Erythroblast (primary cell): ENCODE measurements at regions not wholly inside any gene's neighbourhood (a gene's known extent, or its start where the extent isn't known, plus 50 kb on each side); places are given as distances from the start of the nearest gene placed in this dataset.

ENCODE experiments used
- GATA1 ChIP-seq: IDR thresholded peaks from 2 replicates; pipeline ENCODE4 v1.6.1; 2011; ENCODE audit warnings: low read depth, mild to moderate bottlenecking, control low read depth, low read length, moderate library complexity
- POLR2A ChIP-seq: IDR thresholded peaks from 2 replicates; pipeline ENCODE4 v1.6.1; 2011; ENCODE audit warnings: mild to moderate bottlenecking, low read length

GRCh38 chr1:79705218-79705617 lies 698.7 kb upstream of the ADGRL4 start:
- no peak for TF ChIP-seq POLR2A
- no peak for TF ChIP-seq GATA1
